IMR-90 (cell line): ENCODE measurements at regions not wholly inside any gene's neighbourhood (a gene's known extent, or its start where the extent isn't known, plus 50 kb on each side); places are given as distances from the start of the nearest gene placed in this dataset.

Experiments
- ATAC-seq: fragments of 200-7000 bp; cut with Tn5 transposase; 2 replicates; pipeline ENCODE4 v1.9.1; 2020; ENCODE audit warnings: low read depth, mild to moderate bottlenecking, moderate library complexity
- BruUV-seq: library from RNA; stranded (reverse); fragments of 400-500 nt; replicated peaks from 2 replicates; lab custom pipeline; 2021; lab: Mats Ljungman, UMichigan
- CTCF ChIA-PET: fragments of 300-600 bp; formaldehyde crosslinking; extraction: SDS; loops from one replicate; lab custom pipeline; 2021; ENCODE audit warnings: antibody characterized with exemption; lab: Yijun Ruan, JAX
- POLR2A ChIA-PET: fragments of 300-600 bp; sonication (Branson Sonifier 250); formaldehyde crosslinking; loops from one replicate; lab custom pipeline; 2022; ENCODE audit warnings: antibody characterized with exemption; ENCODE audit not compliant: unreplicated experiment; lab: Charles Lee
- DNase-seq: peaks from one replicate; pipeline ENCODE4 v3.0.0; 2013
- H2AFZ ChIP-seq: replicated peaks from 2 replicates; pipeline ENCODE3; 2013; ENCODE audit warnings: low read length, mild to moderate bottlenecking; ENCODE audit not compliant: poor library complexity
- H2AK5ac ChIP-seq: 2 replicates; pipeline ENCODE4 v1.6.1; 2013; ENCODE audit warnings: low read depth, low read length, inconsistent platforms
- H2AK9ac ChIP-seq: replicated peaks from 2 replicates; pipeline ENCODE3; 2013; ENCODE audit warnings: mild to moderate bottlenecking, low read depth, low read length, moderate library complexity; ENCODE audit not compliant: poor library complexity
- H2BK120ac ChIP-seq: 2 replicates; pipeline ENCODE4 v1.6.1; 2013; ENCODE audit warnings: low read depth, low read length, inconsistent platforms
- H2BK15ac ChIP-seq: 3 replicates; pipeline ENCODE4 v1.6.1; 2013; ENCODE audit warnings: low read depth, low read length, inconsistent platforms
- H2BK20ac ChIP-seq: 2 replicates; pipeline ENCODE4 v1.6.1; 2013; ENCODE audit warnings: low read depth, mild to moderate bottlenecking, inconsistent platforms, low read length, moderate library complexity
- H2BK5ac ChIP-seq: 2 replicates; pipeline ENCODE4 v1.6.1; 2013; ENCODE audit warnings: mild to moderate bottlenecking, low read depth, low read length, inconsistent platforms; ENCODE audit not compliant: poor library complexity, severe bottlenecking
- H3K14ac ChIP-seq: replicated peaks from 2 replicates; pipeline ENCODE4 v1.6.1; 2013; ENCODE audit warnings: low read depth, low read length, inconsistent platforms
- H3K18ac ChIP-seq: 2 replicates; pipeline ENCODE4 v1.6.1; 2013; ENCODE audit warnings: low read depth, low read length, control low read depth
- H3K23ac ChIP-seq: 2 replicates; pipeline ENCODE4 v1.6.1; 2013; ENCODE audit warnings: low read depth, low read length, inconsistent platforms
- H3K27ac ChIP-seq: 2 replicates; pipeline ENCODE4 v1.5.1; 2013; ENCODE audit warnings: mild to moderate bottlenecking, control low read depth, low read length; ENCODE audit not compliant: insufficient read depth
- H3K27me3 ChIP-seq: 2 replicates; pipeline ENCODE4 v1.6.1; 2013; ENCODE audit warnings: low read length; ENCODE audit not compliant: control insufficient read depth, insufficient read depth
- H3K36me3 ChIP-seq: 2 replicates; pipeline ENCODE4 v1.6.1; 2013; ENCODE audit warnings: low read length, mixed read lengths; ENCODE audit not compliant: control insufficient read depth, insufficient read depth
- H3K4ac ChIP-seq: 2 replicates; pipeline ENCODE4 v1.6.1; 2013; ENCODE audit warnings: low read depth, low read length, inconsistent platforms
- H3K4me1 ChIP-seq: 2 replicates; pipeline ENCODE4 v1.6.1; 2013; ENCODE audit warnings: low read length, mixed read lengths; ENCODE audit not compliant: control insufficient read depth, insufficient read depth
- H3K4me2 ChIP-seq: 2 replicates; pipeline ENCODE4 v1.6.1; 2013; ENCODE audit warnings: low read depth, mild to moderate bottlenecking, control low read depth, low read length, moderate library complexity
- H3K4me3 ChIP-seq: 2 replicates; pipeline ENCODE4 v1.5.1; 2013; ENCODE audit warnings: low read depth, mild to moderate bottlenecking, control low read depth, low read length, moderate library complexity; ENCODE audit not compliant: insufficient read depth
- H3K56ac ChIP-seq: 2 replicates; pipeline ENCODE4 v1.6.1; 2013; ENCODE audit warnings: low read length, inconsistent platforms; ENCODE audit not compliant: insufficient read depth; ENCODE audit errors: extremely low read depth
- H3K79me1 ChIP-seq, 2 experiments: 2 replicates each; pipeline ENCODE4 v1.6.1; 2013; ENCODE audit warnings: low read length in 2 of 2, inconsistent platforms in 1 of 2, low read depth in 1 of 2
- H3K9ac ChIP-seq: 2 replicates; pipeline ENCODE4 v1.6.1; 2013; ENCODE audit warnings: low read depth, low read length, control low read depth
- H3K9me1 ChIP-seq: 2 replicates; pipeline ENCODE4 v1.6.1; 2013; ENCODE audit warnings: low read length, inconsistent platforms; ENCODE audit not compliant: insufficient read depth
- H3K9me3 ChIP-seq: 2 replicates; pipeline ENCODE4 v1.6.1; 2013; ENCODE audit warnings: low read length; ENCODE audit not compliant: control insufficient read depth, insufficient read depth
- H4K20me1 ChIP-seq: 2 replicates; pipeline ENCODE4 v1.6.1; 2013; ENCODE audit warnings: low read length, inconsistent platforms; ENCODE audit not compliant: insufficient read depth
- H4K5ac ChIP-seq: 2 replicates; pipeline ENCODE4 v1.6.1; 2013; ENCODE audit warnings: mild to moderate bottlenecking, low read depth, low read length, control low read depth
- H4K8ac ChIP-seq, 2 experiments: 2 replicates each; pipeline ENCODE4 v1.6.1; 2013; ENCODE audit warnings: low read depth in 2 of 2, low read length in 2 of 2, control low read depth in 1 of 2, inconsistent platforms in 1 of 2
- H4K91ac ChIP-seq: 2 replicates; pipeline ENCODE4 v1.6.1; 2013; ENCODE audit warnings: low read depth, low read length, inconsistent platforms; ENCODE audit not compliant: insufficient read depth
- BHLHE40 ChIP-seq: fragments of 150-350 bp; IDR thresholded peaks from 2 replicates; pipeline ENCODE4 v1.6.1; 2016; ENCODE audit warnings: mild to moderate bottlenecking, low read depth, low read length
- CEBPB ChIP-seq: IDR thresholded peaks from 2 replicates; pipeline ENCODE4 v1.6.1; 2012; ENCODE audit warnings: low read depth, low read length, improper control_type of control experiment
- CHD1 ChIP-seq: IDR thresholded peaks from 2 replicates; pipeline ENCODE4 v1.6.1; 2012; ENCODE audit warnings: low read depth, low read length, improper control_type of control experiment
- ELK1 ChIP-seq: fragments of 150-350 bp; IDR thresholded peaks from 2 replicates; pipeline ENCODE4 v1.6.1; 2016; ENCODE audit warnings: low read depth, mild to moderate bottlenecking, low read length, moderate library complexity, borderline replicate concordance
- FOS ChIP-seq: fragments of 150-350 bp; IDR thresholded peaks from 2 replicates; pipeline ENCODE4 v1.6.1; 2016; ENCODE audit warnings: low read depth, low read length
- MAFK ChIP-seq: IDR thresholded peaks from 2 replicates; pipeline ENCODE4 v1.6.1; 2012; ENCODE audit warnings: low read depth, low read length, improper control_type of control experiment
- MAZ ChIP-seq: IDR thresholded peaks from 2 replicates; pipeline ENCODE4 v1.6.1; 2012; ENCODE audit warnings: low read depth, mild to moderate bottlenecking, low read length, improper control_type of control experiment, moderate library complexity, borderline replicate concordance
- MXI1 ChIP-seq: IDR thresholded peaks from 2 replicates; pipeline ENCODE4 v1.6.1; 2012; ENCODE audit warnings: low read depth, mild to moderate bottlenecking, low read length, moderate library complexity, borderline replicate concordance
- NFE2L2 ChIP-seq: fragments of 150-350 bp; IDR thresholded peaks from 2 replicates; pipeline ENCODE4 v1.6.1; 2016; ENCODE audit warnings: low read depth, mild to moderate bottlenecking, low read length
- POLR2A ChIP-seq: IDR thresholded peaks from 2 replicates; pipeline ENCODE4 v1.6.1; 2012; ENCODE audit warnings: mild to moderate bottlenecking, low read depth, low read length
- RAD21 ChIP-seq: IDR thresholded peaks from 2 replicates; pipeline ENCODE4 v1.6.1; 2012; ENCODE audit warnings: low read length, improper control_type of control experiment
- RCOR1 ChIP-seq: IDR thresholded peaks from 2 replicates; pipeline ENCODE4 v1.6.1; 2012; ENCODE audit warnings: mild to moderate bottlenecking, low read length, improper control_type of control experiment; ENCODE audit not compliant: insufficient replicate concordance
- RFX5 ChIP-seq: IDR thresholded peaks from 2 replicates; pipeline ENCODE4 v1.8.0; 2012; ENCODE audit warnings: low read depth, mild to moderate bottlenecking, low read length, moderate library complexity
- SMC3 ChIP-seq: fragments of 150-350 bp; IDR thresholded peaks from 2 replicates; pipeline ENCODE4 v1.6.1; 2016; ENCODE audit warnings: low read depth, mild to moderate bottlenecking, antibody characterized with exemption, low read length, moderate library complexity
- USF2 ChIP-seq: fragments of 150-350 bp; IDR thresholded peaks from 2 replicates; pipeline ENCODE4 v1.6.1; 2017; ENCODE audit warnings: mild to moderate bottlenecking, antibody characterized with exemption, low read length, low read depth
- dilution Hi-C: fragments of 300-500 bp; cut with HindIII; formaldehyde crosslinking; loops from one replicate; pipeline ENCODE4 v1.14.3; 2018; ENCODE audit warnings: low sequenced_read_pairs; ENCODE audit not compliant: unreplicated experiment
- in situ Hi-C: fragments of 300-500 bp; cut with MboI; formaldehyde crosslinking; loops from 3 replicates; pipeline ENCODE4 v1.14.3; 2019; ENCODE audit warnings: low sequenced_read_pairs, inconsistent platforms, mixed read lengths
- intact Hi-C: fragments of 100-400 bp; cut with micrococcal nuclease; formaldehyde crosslinking; loops from 2 replicates; pipeline ENCODE4 v1.10.0; 2022
- TF ChIP-seq, protein P1 (sequence below): conservative IDR thresholded peaks from 2 replicates; pipeline ENCODE4 v1.5.1; 2012; ENCODE audit warnings: mild to moderate bottlenecking, low read depth, low read length, improper control_type of control experiment

DNA sequence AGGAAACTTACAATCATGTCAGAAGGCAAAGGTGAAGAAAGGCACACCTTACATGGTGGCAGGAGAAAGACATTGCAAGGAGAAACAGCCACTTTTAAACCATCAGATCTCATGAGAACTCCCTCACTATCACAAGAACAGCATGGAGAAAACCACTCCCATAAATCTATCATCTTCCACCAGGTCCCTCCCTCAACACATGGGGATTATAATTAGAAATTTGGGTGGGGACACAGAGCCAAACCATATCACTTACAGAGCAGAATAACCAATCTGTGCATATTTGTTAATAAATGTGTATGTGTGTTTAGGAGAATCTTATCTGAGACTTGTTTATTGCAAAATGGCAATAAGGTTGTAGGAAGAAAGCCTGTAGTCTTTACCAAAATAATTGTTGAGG is 205.2 kb upstream of the ANO3 start:
- no peak overlapping the region for H3K27ac ChIP-seq
- H3K4me2 ChIP-seq, result no peak overlapping the region
- H2BK5ac ChIP-seq, result no peak overlapping the region
- no TSS peak for BruUV-seq
- in situ Hi-C loops (no loop called here), dilution Hi-C loops (no loop called here), intact Hi-C loops (no loop called here)
- ChIA-PET POLR2A (no interaction called here), CTCF (no interaction called here)
- no peaks in the 10 kb centered on the region for H3K9me1 ChIP-seq
- no peak overlapping the region for H2AK5ac ChIP-seq
- no peak overlapping the region for H3K9ac ChIP-seq
- no peak overlapping the region for H4K8ac ChIP-seq
- no peaks in the 10 kb centered on the region for H3K36me3 ChIP-seq
- H3K14ac ChIP-seq, result no peak overlapping the region
- TF ChIP-seq, protein P1, sequence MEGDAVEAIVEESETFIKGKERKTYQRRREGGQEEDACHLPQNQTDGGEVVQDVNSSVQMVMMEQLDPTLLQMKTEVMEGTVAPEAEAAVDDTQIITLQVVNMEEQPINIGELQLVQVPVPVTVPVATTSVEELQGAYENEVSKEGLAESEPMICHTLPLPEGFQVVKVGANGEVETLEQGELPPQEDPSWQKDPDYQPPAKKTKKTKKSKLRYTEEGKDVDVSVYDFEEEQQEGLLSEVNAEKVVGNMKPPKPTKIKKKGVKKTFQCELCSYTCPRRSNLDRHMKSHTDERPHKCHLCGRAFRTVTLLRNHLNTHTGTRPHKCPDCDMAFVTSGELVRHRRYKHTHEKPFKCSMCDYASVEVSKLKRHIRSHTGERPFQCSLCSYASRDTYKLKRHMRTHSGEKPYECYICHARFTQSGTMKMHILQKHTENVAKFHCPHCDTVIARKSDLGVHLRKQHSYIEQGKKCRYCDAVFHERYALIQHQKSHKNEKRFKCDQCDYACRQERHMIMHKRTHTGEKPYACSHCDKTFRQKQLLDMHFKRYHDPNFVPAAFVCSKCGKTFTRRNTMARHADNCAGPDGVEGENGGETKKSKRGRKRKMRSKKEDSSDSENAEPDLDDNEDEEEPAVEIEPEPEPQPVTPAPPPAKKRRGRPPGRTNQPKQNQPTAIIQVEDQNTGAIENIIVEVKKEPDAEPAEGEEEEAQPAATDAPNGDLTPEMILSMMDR, result no peak
- TF ChIP-seq SMC3, result no peak
- no peak for TF ChIP-seq ELK1
- TF ChIP-seq USF2, result no peak
- TF ChIP-seq RFX5, result no peak
- TF ChIP-seq MAZ, result no peak
- TF ChIP-seq POLR2A, result no peak
- TF ChIP-seq FOS, result no peak
- TF ChIP-seq RCOR1, result no peak
- no peak for TF ChIP-seq MXI1
- no peak for TF ChIP-seq CEBPB
- TF ChIP-seq RAD21, result no peak
- TF ChIP-seq NFE2L2, result no peak
- no peak for TF ChIP-seq BHLHE40
- TF ChIP-seq CHD1, result no peak
- no peak for TF ChIP-seq MAFK
- no peak overlapping the region for H2BK15ac ChIP-seq
- H3K56ac ChIP-seq, result no peak overlapping the region
- H4K91ac ChIP-seq, result no peak overlapping the region
- H3K18ac ChIP-seq, result no peak overlapping the region
- H3K79me1 ChIP-seq, result no peaks in the 10 kb centered on the region
- no peak overlapping the region for H3K4ac ChIP-seq
- no peak overlapping the region for H3K23ac ChIP-seq
- H4K5ac ChIP-seq, result no peak overlapping the region
- H3K9me3 ChIP-seq, result no peaks in the 10 kb centered on the region
- DNase-seq, result no peak
- H3K4me3 ChIP-seq, result no peak overlapping the region
- no peak overlapping the region for H2BK120ac ChIP-seq
- no peaks in the 10 kb centered on the region for H3K27me3 ChIP-seq
- H2AFZ ChIP-seq, result no peak overlapping the region
- H2AK9ac ChIP-seq, result no peak overlapping the region
- no peaks in the 10 kb centered on the region for H3K4me1 ChIP-seq
- ATAC-seq, result no peak
- H4K20me1 ChIP-seq, result no peaks in the 10 kb centered on the region
- H2BK20ac ChIP-seq, result no peak overlapping the region
